ENCODE measurements at regions not wholly inside any gene's neighbourhood (a gene's known extent, or its start where the extent isn't known, plus 50 kb on each side); places are given as distances from the start of the nearest gene placed in this dataset.

DNA sequence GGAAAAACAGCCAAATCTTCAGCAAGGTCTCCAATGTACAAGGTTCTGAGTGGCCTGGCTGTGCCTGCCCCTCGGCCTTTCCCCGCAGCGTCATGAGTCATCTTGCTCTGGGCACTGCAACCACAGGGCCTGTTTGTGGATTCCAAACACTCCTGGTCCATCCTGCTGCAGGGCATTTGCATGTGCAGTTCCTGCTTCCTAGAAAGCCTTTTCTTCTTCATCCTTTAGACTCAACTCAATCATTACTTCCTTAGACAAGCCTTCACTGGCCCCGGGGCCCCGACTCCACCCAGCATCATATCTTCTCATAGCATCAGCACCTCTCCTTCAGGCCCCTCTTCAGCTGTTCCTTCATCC is 101.8 kb upstream of the EGLN3 start (continued):
- TF ChIP-seq, protein P1, sequence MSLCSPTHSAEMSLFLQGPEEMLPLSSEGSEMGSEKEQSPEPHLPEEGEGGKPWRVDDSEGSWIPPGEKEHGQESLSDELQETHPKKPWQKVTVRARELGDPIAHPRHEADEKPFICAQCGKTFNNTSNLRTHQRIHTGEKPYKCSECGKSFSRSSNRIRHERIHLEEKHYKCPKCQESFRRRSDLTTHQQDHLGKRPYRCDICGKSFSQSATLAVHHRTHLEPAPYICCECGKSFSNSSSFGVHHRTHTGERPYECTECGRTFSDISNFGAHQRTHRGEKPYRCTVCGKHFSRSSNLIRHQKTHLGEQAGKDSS (CRISPR knock-in tag; IDR thresholded peaks at IDR 0.05; ENCODE audit: borderline replicate concordance, low read depth): 0 out of 2 replicates have a peak, but pooled peaks have one; percentile 29
- no peak for TF ChIP-seq AGO1 (IDR thresholded peaks at IDR 0.05; ENCODE audit: low read depth, low read length, poor library complexity, severe bottlenecking)
- TF ChIP-seq MYC (CRISPR knock-in tag; IDR thresholded peaks at IDR 0.05; ENCODE audit: borderline replicate concordance): peak; percentile 36; the same call in 1 of the 2 replicates
- TF ChIP-seq NFYC (CRISPR knock-in tag; IDR thresholded peaks at IDR 0.05): no peak
- no peak for TF ChIP-seq CCAR2 (optimal IDR thresholded peaks at IDR 0.05; ENCODE audit: low read depth, low read length)
- TF ChIP-seq CAMTA2 (CRISPR knock-in tag; IDR thresholded peaks at IDR 0.05; ENCODE audit: borderline replicate concordance): no peak
- TF ChIP-seq, protein P2, sequence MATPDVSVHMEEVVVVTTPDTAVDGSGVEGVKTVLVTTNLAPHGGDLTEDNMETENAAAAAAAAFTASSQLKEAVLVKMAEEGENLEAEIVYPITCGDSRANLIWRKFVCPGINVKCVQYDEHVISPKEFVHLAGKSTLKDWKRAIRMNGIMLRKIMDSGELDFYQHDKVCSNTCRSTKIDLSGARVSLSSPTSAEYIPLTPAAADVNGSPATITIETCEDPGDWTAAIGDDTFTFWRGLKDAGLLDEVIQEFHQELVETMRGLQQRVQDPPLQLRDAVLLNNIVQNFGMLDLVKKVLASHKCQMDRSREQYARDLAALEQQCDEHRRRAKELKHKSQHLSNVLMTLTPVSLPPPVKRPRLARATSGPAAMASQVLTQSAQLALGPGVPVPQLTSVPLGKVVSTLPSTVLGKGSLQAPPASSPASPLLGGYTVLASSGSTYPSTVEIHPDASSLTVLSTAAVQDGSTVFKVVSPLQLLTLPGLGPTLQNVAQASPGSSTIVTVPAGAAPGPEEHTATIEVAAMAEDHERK (CRISPR knock-in tag; IDR thresholded peaks at IDR 0.05; ENCODE audit: low read depth): no peak
- peak; percentile 76; the same call in 1 of the 2 replicates for TF ChIP-seq ATAD3A (CRISPR knock-in tag; IDR thresholded peaks at IDR 0.05)
- TF ChIP-seq, protein P3, sequence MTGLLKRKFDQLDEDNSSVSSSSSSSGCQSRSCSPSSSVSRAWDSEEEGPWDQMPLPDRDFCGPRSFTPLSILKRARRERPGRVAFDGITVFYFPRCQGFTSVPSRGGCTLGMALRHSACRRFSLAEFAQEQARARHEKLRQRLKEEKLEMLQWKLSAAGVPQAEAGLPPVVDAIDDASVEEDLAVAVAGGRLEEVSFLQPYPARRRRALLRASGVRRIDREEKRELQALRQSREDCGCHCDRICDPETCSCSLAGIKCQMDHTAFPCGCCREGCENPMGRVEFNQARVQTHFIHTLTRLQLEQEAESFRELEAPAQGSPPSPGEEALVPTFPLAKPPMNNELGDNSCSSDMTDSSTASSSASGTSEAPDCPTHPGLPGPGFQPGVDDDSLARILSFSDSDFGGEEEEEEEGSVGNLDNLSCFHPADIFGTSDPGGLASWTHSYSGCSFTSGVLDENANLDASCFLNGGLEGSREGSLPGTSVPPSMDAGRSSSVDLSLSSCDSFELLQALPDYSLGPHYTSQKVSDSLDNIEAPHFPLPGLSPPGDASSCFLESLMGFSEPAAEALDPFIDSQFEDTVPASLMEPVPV (CRISPR knock-in tag; IDR thresholded peaks at IDR 0.05): no peak
- no peak for TF ChIP-seq ZNF546 (CRISPR knock-in tag; conservative IDR thresholded peaks at IDR 0.05)
- TF ChIP-seq KLF6 (CRISPR knock-in tag; IDR thresholded peaks at IDR 0.05): no peak
- TF ChIP-seq TBX2 (CRISPR knock-in tag; IDR thresholded peaks at IDR 0.05; ENCODE audit: borderline replicate concordance): no peak
- peak; percentile 53; the same call in 1 of the 2 replicates for TF ChIP-seq KAT8 (CRISPR knock-in tag; IDR thresholded peaks at IDR 0.05)
- TF ChIP-seq, protein P4, sequence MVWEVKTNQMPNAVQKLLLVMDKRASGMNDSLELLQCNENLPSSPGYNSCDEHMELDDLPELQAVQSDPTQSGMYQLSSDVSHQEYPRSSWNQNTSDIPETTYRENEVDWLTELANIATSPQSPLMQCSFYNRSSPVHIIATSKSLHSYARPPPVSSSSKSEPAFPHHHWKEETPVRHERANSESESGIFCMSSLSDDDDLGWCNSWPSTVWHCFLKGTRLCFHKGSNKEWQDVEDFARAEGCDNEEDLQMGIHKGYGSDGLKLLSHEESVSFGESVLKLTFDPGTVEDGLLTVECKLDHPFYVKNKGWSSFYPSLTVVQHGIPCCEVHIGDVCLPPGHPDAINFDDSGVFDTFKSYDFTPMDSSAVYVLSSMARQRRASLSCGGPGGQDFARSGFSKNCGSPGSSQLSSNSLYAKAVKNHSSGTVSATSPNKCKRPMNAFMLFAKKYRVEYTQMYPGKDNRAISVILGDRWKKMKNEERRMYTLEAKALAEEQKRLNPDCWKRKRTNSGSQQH (CRISPR knock-in tag; IDR thresholded peaks at IDR 0.05; ENCODE audit: low read depth): peak; percentile 76; the same call in 1 of the 2 replicates
- TF ChIP-seq SALL1 (CRISPR knock-in tag; IDR thresholded peaks at IDR 0.05): 0 out of 2 replicates have a peak, but pooled peaks have one; percentile 39
- peak; percentile 61 for TF ChIP-seq RARA (CRISPR knock-in tag; IDR thresholded peaks at IDR 0.05)
- no peak for TF ChIP-seq ZNF788 (CRISPR knock-in tag; IDR thresholded peaks at IDR 0.05; ENCODE audit: borderline replicate concordance)
- TF ChIP-seq RARG (CRISPR knock-in tag; IDR thresholded peaks at IDR 0.05; ENCODE audit: low read depth): no peak
- TF ChIP-seq ZNF841 (CRISPR knock-in tag; IDR thresholded peaks at IDR 0.05; ENCODE audit: borderline replicate concordance): no peak
- TF ChIP-seq MXI1 (IDR thresholded peaks at IDR 0.05; ENCODE audit: borderline replicate concordance, low read depth, low read length): no peak
- TF ChIP-seq, protein P5, sequence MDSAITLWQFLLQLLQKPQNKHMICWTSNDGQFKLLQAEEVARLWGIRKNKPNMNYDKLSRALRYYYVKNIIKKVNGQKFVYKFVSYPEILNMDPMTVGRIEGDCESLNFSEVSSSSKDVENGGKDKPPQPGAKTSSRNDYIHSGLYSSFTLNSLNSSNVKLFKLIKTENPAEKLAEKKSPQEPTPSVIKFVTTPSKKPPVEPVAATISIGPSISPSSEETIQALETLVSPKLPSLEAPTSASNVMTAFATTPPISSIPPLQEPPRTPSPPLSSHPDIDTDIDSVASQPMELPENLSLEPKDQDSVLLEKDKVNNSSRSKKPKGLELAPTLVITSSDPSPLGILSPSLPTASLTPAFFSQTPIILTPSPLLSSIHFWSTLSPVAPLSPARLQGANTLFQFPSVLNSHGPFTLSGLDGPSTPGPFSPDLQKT (CRISPR knock-in tag; IDR thresholded peaks at IDR 0.05; ENCODE audit: borderline replicate concordance): no peak
- no peak for TF ChIP-seq TRIM24 (CRISPR knock-in tag; IDR thresholded peaks at IDR 0.05)

All from HepG2 (cell line).